ENCODE measurements at regions not wholly inside any gene's neighbourhood (a gene's known extent, or its start where the extent isn't known, plus 50 kb on each side); places are given as distances from the start of the nearest gene placed in this dataset.

GRCh38 chr15:46496491-46497115 lies 861.8 kb downstream of the SQOR start:
- no peaks in the 10 kb centered on the region for H3K27me3 ChIP-seq (replicated peaks; ENCODE audit: control insufficient read depth, insufficient read depth, low read length, poor library complexity, severe bottlenecking)
- H3K27ac ChIP-seq (ENCODE audit: insufficient read depth, low read length, poor library complexity, severe bottlenecking): no peak overlapping the region
- no peaks in the 10 kb centered on the region for H3K4me1 ChIP-seq (ENCODE audit: control insufficient read depth, insufficient read depth, low read length, poor library complexity, severe bottlenecking)
- H3K4me3 ChIP-seq (ENCODE audit: insufficient read depth, low read depth, low read length, poor library complexity, severe bottlenecking): no peak overlapping the region
- no peaks in the 10 kb centered on the region for H3K9me3 ChIP-seq (ENCODE audit: control insufficient read depth, low read length)
- H3K36me3 ChIP-seq (ENCODE audit: control insufficient read depth, insufficient read depth, low read length): no peaks in the 10 kb centered on the region
- DNase-seq: no peak

- Histone ChIP-seq H3K4me3 (ENCODE audit: insufficient read depth, low read depth, low read length, poor library complexity, severe bottlenecking) (no peak overlapping the region), H3K36me3 (ENCODE audit: control insufficient read depth, insufficient read depth, low read length) (no peaks in the 10 kb centered on the region), H3K27ac (ENCODE audit: insufficient read depth, low read length, poor library complexity, severe bottlenecking) (no peak overlapping the region), H3K4me1 (ENCODE audit: control insufficient read depth, insufficient read depth, low read length, poor library complexity, severe bottlenecking) (no peaks in the 10 kb centered on the region), H3K9me3 (ENCODE audit: control insufficient read depth, low read length) (no peaks in the 10 kb centered on the region), H3K27me3 (replicated peaks; ENCODE audit: control insufficient read depth, insufficient read depth, low read length, poor library complexity, severe bottlenecking) (no peaks in the 10 kb centered on the region)
- DNase-seq: no peak
These were observed 867.8 kb downstream of the SQOR start for GRCh38 chr15:46502667-46503066.

- Histone ChIP-seq H3K27me3 (replicated peaks; ENCODE audit: control insufficient read depth, insufficient read depth, low read length, poor library complexity, severe bottlenecking) (no peaks in the 10 kb centered on the region), H3K9me3 (ENCODE audit: control insufficient read depth, low read length) (no peaks in the 10 kb centered on the region), H3K27ac (ENCODE audit: insufficient read depth, low read length, poor library complexity, severe bottlenecking) (no peak overlapping the region), H3K36me3 (ENCODE audit: control insufficient read depth, insufficient read depth, low read length) (no peaks in the 10 kb centered on the region), H3K4me3 (ENCODE audit: insufficient read depth, low read depth, low read length, poor library complexity, severe bottlenecking) (no peak overlapping the region), H3K4me1 (ENCODE audit: control insufficient read depth, insufficient read depth, low read length, poor library complexity, severe bottlenecking) (no peaks in the 10 kb centered on the region)
- DNase-seq: no peak
These were observed 883.6 kb downstream of the SQOR start for GRCh38 chr15:46518381-46518780.

- no peak for DNase-seq
- H3K27ac ChIP-seq (ENCODE audit: insufficient read depth, low read length, poor library complexity, severe bottlenecking): no peak overlapping the region
- H3K4me3 ChIP-seq (ENCODE audit: insufficient read depth, low read depth, low read length, poor library complexity, severe bottlenecking): no peak overlapping the region
- no peaks in the 10 kb centered on the region for H3K36me3 ChIP-seq (ENCODE audit: control insufficient read depth, insufficient read depth, low read length)
- H3K27me3 ChIP-seq (replicated peaks; ENCODE audit: control insufficient read depth, insufficient read depth, low read length, poor library complexity, severe bottlenecking): no peaks in the 10 kb centered on the region
- H3K4me1 ChIP-seq (ENCODE audit: control insufficient read depth, insufficient read depth, low read length, poor library complexity, severe bottlenecking): no peaks in the 10 kb centered on the region
- no peaks in the 10 kb centered on the region for H3K9me3 ChIP-seq (ENCODE audit: control insufficient read depth, low read length)
These were observed 888.9 kb downstream of the SQOR start for GRCh38 chr15:46523701-46524100.

- no peak overlapping the region for H3K27ac ChIP-seq (ENCODE audit: insufficient read depth, low read length, poor library complexity, severe bottlenecking)
- H3K27me3 ChIP-seq (replicated peaks; ENCODE audit: control insufficient read depth, insufficient read depth, low read length, poor library complexity, severe bottlenecking): no peaks in the 10 kb centered on the region
- H3K4me1 ChIP-seq (ENCODE audit: control insufficient read depth, insufficient read depth, low read length, poor library complexity, severe bottlenecking): no peaks in the 10 kb centered on the region
- no peak for DNase-seq
- no peaks in the 10 kb centered on the region for H3K9me3 ChIP-seq (ENCODE audit: control insufficient read depth, low read length)
- H3K4me3 ChIP-seq (ENCODE audit: insufficient read depth, low read depth, low read length, poor library complexity, severe bottlenecking): no peak overlapping the region
- H3K36me3 ChIP-seq (ENCODE audit: control insufficient read depth, insufficient read depth, low read length): no peaks in the 10 kb centered on the region
These were observed 891.3 kb downstream of the SQOR start for GRCh38 chr15:46525984-46526725.

- Histone ChIP-seq H3K4me3 (ENCODE audit: insufficient read depth, low read depth, low read length, poor library complexity, severe bottlenecking) (no peak overlapping the region), H3K4me1 (ENCODE audit: control insufficient read depth, insufficient read depth, low read length, poor library complexity, severe bottlenecking) (no peaks in the 10 kb centered on the region), H3K27ac (ENCODE audit: insufficient read depth, low read length, poor library complexity, severe bottlenecking) (no peak overlapping the region), H3K36me3 (ENCODE audit: control insufficient read depth, insufficient read depth, low read length) (no peaks in the 10 kb centered on the region), H3K27me3 (replicated peaks; ENCODE audit: control insufficient read depth, insufficient read depth, low read length, poor library complexity, severe bottlenecking) (no peaks in the 10 kb centered on the region), H3K9me3 (ENCODE audit: control insufficient read depth, low read length) (no peaks in the 10 kb centered on the region)
- DNase-seq: no peak
These were observed 891.9 kb downstream of the SQOR start for GRCh38 chr15:46526726-46527110.

- Histone ChIP-seq H3K27me3 (replicated peaks; ENCODE audit: control insufficient read depth, insufficient read depth, low read length, poor library complexity, severe bottlenecking) (no peaks in the 10 kb centered on the region), H3K4me1 (ENCODE audit: control insufficient read depth, insufficient read depth, low read length, poor library complexity, severe bottlenecking) (no peaks in the 10 kb centered on the region), H3K9me3 (ENCODE audit: control insufficient read depth, low read length) (no peaks in the 10 kb centered on the region), H3K4me3 (ENCODE audit: insufficient read depth, low read depth, low read length, poor library complexity, severe bottlenecking) (no peak overlapping the region), H3K36me3 (ENCODE audit: control insufficient read depth, insufficient read depth, low read length) (no peaks in the 10 kb centered on the region), H3K27ac (ENCODE audit: insufficient read depth, low read length, poor library complexity, severe bottlenecking) (no peak overlapping the region)
- no peak for DNase-seq
These were observed 908.8 kb downstream of the SQOR start for GRCh38 chr15:46543626-46544025.

- no peak overlapping the region for H3K4me3 ChIP-seq (ENCODE audit: insufficient read depth, low read depth, low read length, poor library complexity, severe bottlenecking)
- no peaks in the 10 kb centered on the region for H3K36me3 ChIP-seq (ENCODE audit: control insufficient read depth, insufficient read depth, low read length)
- no peak for DNase-seq
- H3K4me1 ChIP-seq (ENCODE audit: control insufficient read depth, insufficient read depth, low read length, poor library complexity, severe bottlenecking): no peaks in the 10 kb centered on the region
- no peaks in the 10 kb centered on the region for H3K27me3 ChIP-seq (replicated peaks; ENCODE audit: control insufficient read depth, insufficient read depth, low read length, poor library complexity, severe bottlenecking)
- no peaks in the 10 kb centered on the region for H3K9me3 ChIP-seq (ENCODE audit: control insufficient read depth, low read length)
- no peak overlapping the region for H3K27ac ChIP-seq (ENCODE audit: insufficient read depth, low read length, poor library complexity, severe bottlenecking)
These were observed 914.2 kb downstream of the SQOR start for GRCh38 chr15:46548989-46549388.

GRCh38 chr15:46552316-46552715 lies 917.5 kb downstream of the SQOR start:
- no peaks in the 10 kb centered on the region for H3K4me1 ChIP-seq (ENCODE audit: control insufficient read depth, insufficient read depth, low read length, poor library complexity, severe bottlenecking)
- no peak overlapping the region for H3K4me3 ChIP-seq (ENCODE audit: insufficient read depth, low read depth, low read length, poor library complexity, severe bottlenecking)
- H3K27me3 ChIP-seq (replicated peaks; ENCODE audit: control insufficient read depth, insufficient read depth, low read length, poor library complexity, severe bottlenecking): no peaks in the 10 kb centered on the region
- no peaks in the 10 kb centered on the region for H3K9me3 ChIP-seq (ENCODE audit: control insufficient read depth, low read length)
- H3K36me3 ChIP-seq (ENCODE audit: control insufficient read depth, insufficient read depth, low read length): no peaks in the 10 kb centered on the region
- no peak overlapping the region for H3K27ac ChIP-seq (ENCODE audit: insufficient read depth, low read length, poor library complexity, severe bottlenecking)
- DNase-seq: no peak

GRCh38 chr15:46555547-46555946 lies 920.7 kb downstream of the SQOR start:
- no peak overlapping the region for H3K27ac ChIP-seq (ENCODE audit: insufficient read depth, low read length, poor library complexity, severe bottlenecking)
- H3K36me3 ChIP-seq (ENCODE audit: control insufficient read depth, insufficient read depth, low read length): no peaks in the 10 kb centered on the region

More at GRCh38 chr15:46555547-46555946, 920.7 kb downstream of the SQOR start:
- H3K4me3 ChIP-seq (ENCODE audit: insufficient read depth, low read depth, low read length, poor library complexity, severe bottlenecking): no peak overlapping the region
- H3K4me1 ChIP-seq (ENCODE audit: control insufficient read depth, insufficient read depth, low read length, poor library complexity, severe bottlenecking): no peaks in the 10 kb centered on the region
- H3K9me3 ChIP-seq (ENCODE audit: control insufficient read depth, low read length): no peaks in the 10 kb centered on the region
- DNase-seq: no peak
- no peaks in the 10 kb centered on the region for H3K27me3 ChIP-seq (replicated peaks; ENCODE audit: control insufficient read depth, insufficient read depth, low read length, poor library complexity, severe bottlenecking)
